Fibroblast of peridontal ligament (primary cell): ENCODE measurements at regions not wholly inside any gene's neighbourhood (a gene's known extent, or its start where the extent isn't known, plus 50 kb on each side); places are given as distances from the start of the nearest gene placed in this dataset.
"Not testable (repeated sequence)": the region's sequence is repeated elsewhere in the genome, so short reads cannot be mapped to it uniquely, and the experiment has no call there.

Source experiments
- DNase-seq: peaks from one replicate; pipeline ENCODE4 v3.0.0-alpha.2; 2010; ENCODE audit errors: extremely low read depth

DNA sequence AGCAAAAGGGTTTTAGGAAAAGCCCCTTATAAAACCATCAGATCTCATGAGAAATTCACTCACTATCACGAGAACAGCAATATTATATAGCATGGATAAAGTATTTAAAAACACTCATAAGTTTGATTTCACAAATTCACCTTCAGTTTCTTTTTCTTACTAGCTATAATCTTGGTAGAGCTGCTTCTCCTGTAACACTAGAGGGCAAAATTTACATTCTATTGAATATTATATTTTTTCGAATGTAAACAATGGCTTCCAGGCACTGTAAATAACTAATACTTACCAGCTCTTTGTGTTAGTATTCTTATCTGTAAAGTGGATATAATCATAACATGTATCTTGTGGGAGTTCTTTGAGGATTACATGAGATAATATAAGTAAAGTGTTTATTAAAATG lies 259.6 kb downstream of the CCER1 start:
- DNase-seq, result peak; percentile 36

DNA sequence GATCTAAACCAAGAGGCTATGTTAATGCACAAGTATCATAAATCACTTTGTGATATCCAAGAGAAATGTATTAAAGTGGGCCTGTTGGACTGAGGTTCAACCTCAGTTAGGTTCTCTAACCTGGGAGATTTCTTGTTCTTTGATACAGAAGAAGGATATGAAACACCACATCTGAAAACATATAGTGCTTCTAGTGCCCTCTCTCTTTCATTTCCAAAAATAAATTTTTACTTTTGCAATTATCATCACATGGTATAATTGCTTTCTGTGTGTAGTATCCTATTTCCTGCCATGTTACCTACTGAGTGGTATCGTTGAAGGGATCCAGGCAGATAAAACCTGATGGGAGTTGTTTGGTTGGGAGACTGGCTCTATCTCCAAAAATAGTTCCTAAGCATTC lies 264.9 kb downstream of the CCER1 start:
- DNase-seq, result peak; percentile 12

DNA sequence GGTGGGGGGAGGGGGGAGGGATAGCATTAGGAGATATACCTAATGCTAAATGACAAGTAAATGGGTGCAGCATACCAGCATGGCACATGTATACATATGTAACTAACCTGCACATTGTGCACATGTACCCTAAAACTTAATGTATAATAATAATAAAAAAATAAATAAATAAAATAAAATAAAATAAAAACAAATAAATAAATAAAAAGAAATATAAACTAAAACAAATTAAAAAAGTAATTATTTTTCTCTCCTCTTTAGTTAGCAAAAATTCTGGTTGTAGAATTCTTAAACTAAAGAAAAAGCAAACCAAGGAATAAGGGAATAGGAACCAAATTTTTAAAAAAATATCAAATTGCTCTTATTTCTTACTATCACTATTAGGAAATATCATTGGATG lies 267.3 kb downstream of the CCER1 start:
- DNase-seq, result not testable (repeated sequence)

DNA sequence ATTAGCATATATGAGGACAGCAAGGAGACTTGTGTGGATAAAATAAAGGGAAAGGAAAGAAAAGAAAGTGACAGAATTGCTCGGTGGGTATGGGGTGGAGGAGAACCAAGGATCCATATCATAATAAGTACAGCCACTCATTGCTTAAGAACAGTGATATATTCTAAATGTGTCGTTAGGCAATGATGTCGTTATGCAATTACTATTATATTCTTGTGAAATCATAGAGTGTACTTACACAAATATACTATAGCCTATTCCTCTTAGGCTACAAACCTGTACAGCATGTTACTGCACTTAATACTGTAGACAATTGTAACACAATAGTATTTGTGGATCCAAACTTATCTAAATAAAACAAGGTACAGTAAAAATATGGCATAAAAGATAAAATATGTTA lies 271.1 kb downstream of the CCER1 start:
- DNase-seq, result no peak

DNA sequence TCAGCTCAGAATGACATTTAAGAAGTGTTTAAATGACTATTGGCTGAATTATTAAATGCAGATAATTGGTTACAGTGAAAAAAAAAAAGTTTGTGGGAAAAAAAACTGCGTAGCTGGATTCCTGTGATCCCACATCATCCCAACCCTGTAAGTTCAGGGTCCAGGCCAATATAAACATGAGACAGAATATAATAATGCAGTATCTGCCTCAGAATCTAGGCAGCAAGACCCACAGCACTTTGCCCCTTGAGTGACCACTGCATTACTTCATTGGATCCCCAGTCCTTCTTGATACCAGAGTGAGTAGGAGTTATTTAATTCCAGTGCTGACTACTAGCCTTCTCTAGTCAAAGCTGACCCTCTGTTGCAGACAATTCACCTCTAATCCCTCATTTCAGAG lies 272.6 kb downstream of the CCER1 start:
- DNase-seq, result peak; percentile 72

DNA sequence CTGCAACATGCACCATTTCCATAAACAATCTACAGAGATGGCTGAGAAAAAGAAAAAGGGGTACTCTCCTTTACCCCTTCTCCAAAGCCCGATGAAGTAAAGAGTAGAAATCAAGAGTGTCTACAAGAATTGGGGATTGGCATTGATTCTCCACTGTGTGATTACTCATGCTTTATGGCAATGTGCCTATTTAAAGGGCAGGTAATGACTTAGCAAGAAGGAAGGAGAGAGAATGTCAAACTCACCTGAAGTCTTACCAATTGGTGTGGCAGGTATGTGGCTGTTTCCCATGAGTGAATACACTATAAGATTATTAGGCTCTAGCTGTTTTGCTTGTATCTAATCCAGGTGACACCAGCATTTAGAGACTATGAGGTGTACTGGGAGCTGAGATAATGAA lies 275.3 kb downstream of the CCER1 start:
- DNase-seq, result no peak

DNA sequence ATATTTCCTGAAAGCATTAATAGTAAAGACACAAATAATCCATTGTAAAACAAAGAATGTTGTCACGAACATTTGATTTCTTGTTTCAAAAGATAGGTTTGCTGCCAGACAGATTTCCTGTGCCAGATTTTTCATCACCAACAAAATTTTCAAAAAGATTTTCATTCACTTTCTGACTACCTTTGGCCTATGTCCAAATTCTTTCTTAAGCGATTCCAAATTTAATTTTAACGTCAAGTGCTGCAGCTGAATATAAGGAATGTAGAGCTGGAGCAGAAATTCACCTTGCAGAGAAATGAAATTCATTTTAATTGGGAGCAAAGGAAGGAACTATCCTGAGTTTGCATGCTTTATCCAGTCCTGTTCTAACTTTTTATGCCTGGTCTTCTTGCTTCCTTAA lies 277.4 kb downstream of the CCER1 start:
- DNase-seq, result no peak

DNA sequence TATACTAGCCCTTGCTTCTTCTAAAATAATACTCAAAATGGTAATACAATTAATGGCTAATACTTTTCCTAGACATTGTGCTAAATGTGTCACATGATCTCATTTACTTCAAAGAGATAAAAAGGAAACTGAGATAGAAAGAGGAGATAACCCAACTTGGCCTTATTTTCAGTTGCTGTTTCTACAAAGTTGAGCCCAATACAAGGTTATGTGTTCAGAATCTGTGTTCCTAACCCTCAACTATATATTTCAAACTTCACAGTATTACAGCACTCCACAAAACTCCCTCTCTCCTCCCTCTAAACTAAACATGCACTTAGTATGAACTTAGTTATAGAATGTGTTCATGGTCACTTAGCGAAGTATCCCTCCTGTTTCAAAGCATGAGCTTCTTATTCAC lies 277.9 kb downstream of the CCER1 start:
- no peak for DNase-seq

DNA sequence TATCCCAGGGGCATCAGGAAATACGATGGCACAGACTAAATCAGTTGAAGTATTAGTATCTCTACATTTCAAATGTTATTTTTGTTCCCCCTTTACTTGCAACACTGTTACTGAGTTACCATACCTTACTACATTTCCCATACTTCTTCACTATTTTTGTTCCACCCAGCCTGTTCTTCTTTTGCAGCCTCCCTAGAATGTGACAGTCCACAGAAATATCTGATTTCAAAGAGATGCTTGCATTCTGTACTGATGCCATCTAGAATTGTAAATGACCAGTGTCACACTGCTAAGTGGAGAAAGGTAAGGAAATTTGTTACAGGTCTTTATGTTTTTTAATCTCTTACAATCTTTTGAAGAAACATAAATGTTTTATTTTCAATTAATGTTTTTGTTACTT lies 279.9 kb downstream of the CCER1 start:
- DNase-seq, result no peak

DNA sequence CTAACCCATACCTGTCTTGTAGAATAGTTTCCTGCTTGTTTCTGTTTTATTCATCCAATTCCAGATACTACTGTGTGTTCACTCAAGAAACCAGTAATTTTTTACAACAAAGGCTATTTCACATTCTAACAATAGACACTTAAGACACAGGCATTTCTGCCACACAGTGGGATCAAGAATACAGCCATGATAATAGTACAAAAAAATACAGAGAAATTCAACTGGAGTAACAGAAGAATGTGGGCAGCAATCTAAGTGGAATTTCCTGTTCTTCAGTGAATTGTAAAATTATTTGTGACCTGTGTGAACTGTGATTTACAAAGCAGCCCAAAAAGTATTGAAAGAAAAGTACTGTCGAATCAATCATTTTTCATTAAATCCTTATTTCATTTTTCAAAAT lies 282.9 kb downstream of the CCER1 start:
- DNase-seq, result no peak

DNA sequence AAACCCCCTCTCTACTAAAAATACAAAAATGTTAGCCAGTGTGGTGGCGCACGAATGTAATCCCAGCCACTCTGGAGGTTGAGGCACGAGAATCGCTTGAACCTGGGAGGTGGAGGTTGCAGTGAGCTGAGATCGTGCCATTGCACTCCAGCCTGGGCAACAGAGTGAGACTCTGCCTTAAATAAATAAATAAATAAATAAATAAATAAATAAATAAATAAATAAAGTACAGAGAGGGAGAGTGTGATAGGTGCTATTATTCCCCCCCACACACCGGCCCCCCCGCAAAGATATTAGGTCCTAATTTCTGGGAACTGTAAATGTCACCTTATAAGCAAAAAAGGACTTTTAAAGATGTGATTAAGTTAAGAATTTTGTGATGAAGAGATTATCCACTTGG lies 291.0 kb downstream of the CCER1 start:
- not testable (repeated sequence) for DNase-seq

DNA sequence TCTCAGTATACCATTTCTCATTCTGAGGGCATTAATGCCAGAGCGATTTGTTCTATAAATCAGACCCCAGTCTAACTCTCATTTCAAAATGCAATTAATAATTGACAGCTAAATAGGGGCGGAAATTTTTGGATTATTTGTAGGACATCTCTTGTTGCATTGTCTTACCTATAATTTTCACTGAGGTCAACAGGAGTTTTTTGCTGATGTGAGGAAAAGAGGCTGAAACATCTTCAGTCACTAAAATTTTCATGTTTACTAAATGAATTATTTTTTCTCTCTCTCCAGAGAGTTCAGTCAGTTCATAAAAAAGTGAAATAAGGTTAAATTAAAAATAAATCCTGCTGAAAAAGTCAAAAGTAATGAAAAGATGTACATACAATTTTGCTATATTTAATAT lies 295.9 kb downstream of the CCER1 start:
- DNase-seq, result no peak

DNA sequence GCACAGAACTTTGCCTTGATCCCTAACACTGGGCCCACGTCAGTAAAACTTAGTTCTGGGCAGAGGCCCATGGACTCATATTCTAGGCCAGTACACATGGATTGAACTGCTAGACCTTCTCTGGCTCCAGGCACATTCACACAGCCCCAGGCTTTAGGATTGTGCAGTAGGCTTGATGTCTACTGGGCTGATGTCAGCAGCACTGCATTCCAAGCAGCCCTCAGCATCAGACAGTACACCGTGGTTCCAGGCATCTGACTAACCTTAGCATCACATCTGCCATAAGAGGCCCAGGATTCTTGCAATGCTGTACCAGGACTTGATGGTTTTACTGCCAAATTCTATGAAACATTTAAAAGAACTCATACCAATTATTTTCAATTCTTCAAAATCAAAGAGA lies 301.9 kb downstream of the CCER1 start:
- DNase-seq, result peak; percentile 18

DNA sequence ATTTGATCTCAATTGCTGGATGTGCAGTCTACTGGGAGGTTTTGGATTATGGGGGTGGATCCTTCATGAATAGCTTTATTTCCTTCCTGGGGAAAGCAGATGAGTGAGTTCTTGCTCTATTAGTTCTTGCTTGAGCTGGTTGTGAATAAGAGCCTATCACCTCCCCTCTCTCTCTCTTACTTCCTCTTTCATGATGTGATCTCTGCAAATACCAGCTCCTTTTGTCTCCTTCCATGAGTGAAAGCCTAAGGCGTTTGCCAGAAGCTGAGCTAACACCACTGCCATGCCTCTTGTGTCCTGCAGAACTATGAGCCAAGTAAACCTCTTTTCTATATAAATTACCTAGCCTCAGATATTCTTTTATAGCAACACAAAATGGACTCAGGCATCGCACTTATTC lies 302.7 kb downstream of the CCER1 start:
- no peak for DNase-seq

DNA sequence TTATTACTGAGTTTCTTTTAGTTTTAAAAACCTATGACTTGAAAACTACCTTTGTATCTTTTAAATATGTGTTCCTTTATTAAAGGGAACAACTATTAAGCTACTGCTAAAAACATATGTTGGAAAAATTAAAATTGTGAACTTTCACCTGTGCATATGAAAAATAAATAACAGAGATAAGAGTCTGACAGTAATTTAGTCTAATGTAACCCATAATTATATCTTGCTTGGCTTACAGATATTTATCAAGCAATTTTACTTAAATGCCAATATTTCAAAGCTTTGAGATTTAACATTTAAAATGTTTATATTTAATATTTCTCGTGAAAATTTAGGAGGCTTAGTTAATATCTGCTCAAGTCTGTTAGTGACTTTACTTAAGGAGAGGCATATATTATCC lies 309.8 kb downstream of the CCER1 start:
- DNase-seq, result no peak

DNA sequence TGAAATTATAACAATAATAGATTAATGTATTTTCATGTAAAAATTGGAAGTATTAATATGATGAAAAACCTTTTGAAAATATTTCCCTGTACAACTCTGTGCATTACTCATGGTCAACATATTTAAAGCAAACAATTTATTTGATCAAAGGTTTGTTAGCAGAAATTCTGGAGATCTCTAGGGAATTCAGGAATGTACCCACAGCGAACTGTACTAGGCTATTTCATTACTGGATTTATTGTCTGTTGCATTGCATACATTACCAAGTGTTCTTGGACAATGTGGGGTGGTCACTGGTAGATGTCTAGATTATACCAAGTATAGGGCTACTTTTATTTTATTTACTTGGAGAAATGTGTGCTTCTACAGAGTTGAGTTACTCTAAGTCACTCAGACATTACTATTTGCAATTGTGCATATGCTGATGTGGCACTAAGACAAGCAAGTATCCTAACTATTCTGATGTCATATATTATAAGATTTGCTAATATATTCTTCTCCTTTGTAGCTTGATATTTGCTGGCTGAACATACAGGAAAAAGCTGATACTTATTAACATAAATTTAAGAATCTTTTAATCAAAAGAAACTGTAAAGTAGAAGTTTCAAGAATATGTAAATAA lies 323.3 kb downstream of the CCER1 start:
- no peak for DNase-seq

DNA sequence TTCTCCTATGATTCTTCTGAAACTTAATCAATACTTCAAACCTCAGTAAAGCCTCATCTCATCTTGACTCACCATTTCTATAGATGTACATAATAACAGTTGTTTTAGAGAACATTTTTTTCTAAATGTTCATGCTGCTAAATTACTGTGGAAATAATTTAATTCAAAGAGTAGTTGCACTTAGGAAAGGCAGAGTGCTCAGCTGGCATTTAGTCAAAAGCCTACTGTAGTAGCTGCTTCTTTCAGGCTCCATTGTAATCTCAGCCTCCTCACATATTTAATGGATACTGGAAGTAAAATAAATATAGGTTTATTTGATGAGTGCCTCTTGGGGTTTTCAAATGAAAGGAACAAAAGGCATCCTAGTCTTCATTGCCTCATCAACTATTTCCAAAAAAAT lies 325.0 kb downstream of the CCER1 start:
- DNase-seq, result no peak

DNA sequence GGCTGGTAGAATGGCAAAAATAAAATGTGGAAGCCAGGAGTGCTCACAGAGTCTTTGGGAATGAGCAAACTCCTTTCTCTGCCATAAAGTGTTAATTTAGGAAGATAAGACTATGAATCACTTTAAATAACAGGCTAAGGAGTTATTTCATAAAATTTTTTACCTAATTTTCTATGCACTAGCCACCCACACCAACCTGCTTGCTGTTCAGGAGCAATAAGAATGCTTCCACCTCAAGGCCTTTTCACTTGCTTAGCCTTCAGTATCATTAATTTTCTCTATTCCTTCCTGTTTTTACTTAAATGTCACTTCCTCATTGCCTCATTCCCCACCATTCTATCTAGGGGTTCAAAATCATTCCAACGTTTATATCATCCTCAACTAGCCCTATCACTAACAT lies 326.8 kb downstream of the CCER1 start:
- no peak for DNase-seq

DNA sequence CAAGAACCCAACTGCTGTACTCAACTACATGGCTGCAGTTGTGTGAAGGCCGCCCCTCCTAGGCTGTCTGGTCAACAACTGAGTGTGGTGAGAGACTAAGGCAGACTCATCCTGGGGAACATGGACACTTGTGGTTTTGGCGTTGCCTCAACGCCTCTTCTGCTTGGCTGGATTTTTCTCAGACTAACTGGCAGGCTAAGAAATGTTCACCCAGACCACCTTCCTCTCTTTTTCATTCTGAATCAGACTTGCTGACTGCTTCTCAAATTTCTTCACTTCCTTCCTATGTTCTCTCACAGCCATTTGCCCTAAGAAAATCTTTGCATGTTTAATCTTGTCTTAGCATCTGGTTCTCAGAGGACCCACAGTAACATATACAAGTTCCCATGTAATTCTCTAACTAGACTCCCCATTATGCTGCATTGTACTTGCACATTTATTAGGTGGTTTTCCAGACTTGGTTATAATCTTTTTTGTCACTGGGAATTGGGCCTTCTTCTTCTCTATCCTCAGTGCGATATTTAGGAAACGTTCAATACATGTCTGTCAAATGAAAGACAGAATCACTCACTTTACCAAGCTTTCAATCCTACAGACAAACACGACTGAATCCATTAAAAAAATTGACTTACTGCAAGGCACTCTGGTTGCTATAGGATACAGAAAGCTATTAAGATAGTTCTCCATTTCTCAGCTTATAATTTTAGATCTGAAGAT lies 327.6 kb downstream of the CCER1 start:
- DNase-seq, result peak; percentile 15

DNA sequence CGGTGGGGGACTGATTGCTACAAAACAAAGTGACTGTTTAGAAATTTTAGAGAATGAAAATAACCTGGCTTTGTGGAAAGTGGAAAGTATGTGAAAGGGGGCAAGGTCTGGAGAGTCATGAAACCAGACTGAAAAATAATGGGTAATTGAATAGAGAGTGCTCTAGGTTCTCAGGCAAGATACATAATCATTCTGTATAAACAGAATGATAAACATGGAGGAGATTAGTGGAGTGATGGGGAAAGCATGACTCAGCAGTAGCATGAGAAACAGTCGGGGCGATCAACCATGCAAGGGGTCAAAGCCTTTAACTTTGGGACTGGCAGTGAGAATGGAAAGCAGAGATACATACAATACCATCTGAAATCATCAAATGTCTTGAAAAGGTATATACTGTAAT lies 332.5 kb downstream of the CCER1 start:
- peak; percentile 78 for DNase-seq

DNA sequence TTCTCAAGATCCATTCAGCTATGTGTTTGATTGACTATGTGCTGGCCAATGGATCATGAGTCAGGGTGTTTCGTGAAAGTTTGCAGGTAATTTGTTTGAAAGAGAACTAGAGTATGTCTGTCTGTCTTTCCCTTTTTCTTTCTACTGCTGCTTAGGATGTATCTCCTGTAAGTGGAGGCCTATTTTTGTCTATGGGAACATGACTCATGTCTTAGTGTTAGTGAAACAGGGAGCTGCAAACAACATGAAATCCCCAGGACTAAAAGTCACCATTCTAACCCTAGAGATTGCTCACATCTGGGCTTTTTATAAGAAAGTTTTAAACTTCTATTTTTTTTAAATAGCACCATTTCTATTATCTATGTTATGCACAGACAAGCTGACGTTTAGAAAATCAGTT lies 333.0 kb downstream of the CCER1 start:
- DNase-seq, result peak; percentile 72

DNA sequence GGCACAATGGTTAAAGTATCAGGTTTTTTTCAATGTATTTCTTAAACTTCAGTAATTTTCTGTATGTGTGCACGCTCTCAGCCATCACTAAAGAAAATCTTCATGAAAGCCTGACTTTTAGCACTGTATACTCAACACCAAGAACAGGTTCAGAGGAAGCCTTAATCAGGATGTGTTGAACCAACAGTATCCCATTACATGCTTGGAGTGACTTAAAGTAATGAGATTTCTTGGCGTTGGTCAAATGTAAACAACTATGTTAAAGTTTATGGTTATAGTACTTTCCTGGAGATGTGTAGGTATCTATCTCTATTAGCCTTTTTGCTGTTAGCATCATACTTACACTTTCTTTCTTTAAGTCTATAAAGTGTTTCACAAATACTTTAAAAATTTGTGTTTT lies 335.0 kb downstream of the CCER1 start:
- no peak for DNase-seq

DNA sequence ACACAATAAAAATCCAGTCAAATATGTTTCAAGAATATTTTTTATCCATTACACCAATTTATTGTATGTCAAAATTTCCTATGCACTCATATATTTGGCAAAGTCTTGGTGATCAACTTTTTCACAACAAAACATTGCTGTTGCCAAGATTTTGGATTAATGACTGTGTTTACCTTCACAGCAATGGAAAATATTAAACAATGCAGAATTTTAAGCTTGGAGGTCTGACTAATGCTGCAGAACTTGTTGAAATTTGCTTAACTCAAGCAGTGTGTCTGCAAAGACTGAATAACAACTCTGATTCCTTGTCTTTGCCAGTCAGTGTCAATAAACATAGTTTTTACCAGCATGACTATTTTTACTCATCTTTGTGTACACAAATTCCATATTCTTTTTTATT lies 336.4 kb downstream of the CCER1 start:
- no peak for DNase-seq

DNA sequence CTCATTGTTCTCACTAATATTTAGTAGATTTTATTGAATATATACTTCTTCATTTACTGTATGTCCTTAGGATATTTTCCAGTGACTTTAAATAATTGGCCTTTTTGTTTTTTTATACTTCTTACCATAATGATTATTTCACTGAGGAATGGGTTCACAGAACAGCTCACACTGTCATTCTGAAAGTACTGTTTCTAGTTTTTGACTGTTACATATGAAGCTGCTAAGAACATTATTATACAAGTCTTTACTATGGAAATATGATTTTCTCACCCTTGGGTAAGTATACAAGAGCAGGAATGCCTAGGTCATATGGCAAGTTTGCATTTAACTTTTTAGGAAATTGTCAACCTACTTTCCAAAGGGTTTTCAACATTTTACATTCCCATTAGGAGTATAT lies 343.1 kb downstream of the CCER1 start:
- DNase-seq, result no peak
